Activated CD4-positive, alpha-beta T cell treated with anti-CD3 and anti-CD28 coated beads, Interleukin-2, amount 10 ng/mL, durations not matched to agents 7 days and 5 days (primary cell): ENCODE measurements at regions not wholly inside any gene's neighbourhood (a gene's known extent, or its start where the extent isn't known, plus 50 kb on each side); places are given as distances from the start of the nearest gene placed in this dataset.

Source experiments
- CTCF ChIA-PET: fragments of 350-600 bp; sonication (Branson Sonifier 250); formaldehyde crosslinking; loops from one replicate; lab custom pipeline; 2021; ENCODE audit warnings: antibody characterized with exemption; lab: Charles Lee
- POLR2A ChIA-PET: fragments of 350-600 bp; sonication (Branson Sonifier 250); formaldehyde crosslinking; loops from one replicate; lab custom pipeline; 2021; ENCODE audit warnings: antibody characterized with exemption; lab: Charles Lee
- DNase-seq: peaks from one replicate; pipeline ENCODE4 v3.0.0-alpha.2; 2020
- H3K27ac Mint-ChIP-seq: one replicate; pipeline ENCODE4 v1.8.0; 2021; ENCODE audit warnings: mild to moderate bottlenecking, moderate library complexity, mixed read lengths
- H3K27me3 Mint-ChIP-seq: one replicate; pipeline ENCODE4 v1.8.0; 2021; ENCODE audit warnings: mixed read lengths
- H3K36me3 Mint-ChIP-seq: one replicate; pipeline ENCODE4 v1.8.0; 2021; ENCODE audit warnings: low read depth, mixed read lengths
- H3K4me1 Mint-ChIP-seq: one replicate; pipeline ENCODE4 v1.8.0; 2021; ENCODE audit warnings: mixed read lengths
- H3K4me3 Mint-ChIP-seq: one replicate; pipeline ENCODE4 v1.8.0; 2021; ENCODE audit warnings: mild to moderate bottlenecking, moderate library complexity, mixed read lengths
- H3K9me3 Mint-ChIP-seq: one replicate; pipeline ENCODE4 v1.8.0; 2021; ENCODE audit warnings: mixed read lengths

GRCh38 chr15:93415576-93415975 is 326.6 kb upstream of the RGMA start:
- CTCF ChIA-PET = no interaction called here
- Mint-ChIP-seq H3K9me3 (no peaks in the 10 kb centered on the region), H3K36me3 (no peaks in the 10 kb centered on the region), H3K27ac (no peak overlapping the region), H3K4me3 (no peak overlapping the region), H3K27me3 (peaks cover 3% of the 10 kb centered on the region), H3K4me1 (no peaks in the 10 kb centered on the region)
- POLR2A ChIA-PET = no interaction called here
- no peak for DNase-seq

DNA sequence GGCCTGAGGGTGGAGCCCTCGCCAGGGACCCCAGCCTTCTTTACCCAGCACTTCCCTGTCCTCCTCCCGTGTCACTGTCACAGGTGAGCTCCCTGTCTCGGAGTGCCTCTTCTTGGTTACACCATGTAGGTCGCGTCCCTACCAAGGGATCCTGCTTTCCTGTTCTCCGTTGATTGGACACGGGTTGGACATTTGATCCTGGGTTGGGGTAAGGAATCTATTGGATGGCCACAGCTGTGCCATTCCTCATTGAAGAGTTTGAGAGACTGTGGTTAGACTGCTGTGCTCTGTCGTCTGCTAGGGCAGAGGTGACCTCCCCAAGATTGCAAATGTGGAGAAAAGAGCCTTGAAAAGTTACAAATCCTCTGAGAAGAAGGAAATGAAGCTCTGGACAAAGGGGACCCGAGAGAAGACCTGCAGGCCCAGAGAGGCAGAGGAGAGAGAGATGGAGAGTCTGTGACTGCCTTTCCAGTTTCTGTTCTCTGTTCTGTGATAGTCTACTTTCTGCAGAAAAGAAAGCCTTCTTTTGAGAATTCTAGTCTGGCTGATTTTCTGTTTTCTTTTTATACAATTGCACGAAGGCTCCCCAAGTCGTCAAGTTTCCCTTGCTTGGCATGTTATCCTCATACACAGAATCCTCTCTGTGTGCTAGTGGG is 325.7 kb upstream of the RGMA start:
- H3K27ac Mint-ChIP-seq = no peak overlapping the region
- H3K4me1 Mint-ChIP-seq = no peaks in the 10 kb centered on the region
- H3K36me3 Mint-ChIP-seq = no peaks in the 10 kb centered on the region
- no peak for DNase-seq
- ChIA-PET CTCF (no interaction called here), POLR2A (no interaction called here)
- H3K4me3 Mint-ChIP-seq = no peak overlapping the region
- H3K27me3 Mint-ChIP-seq = peaks cover 3% of the 10 kb centered on the region
- no peaks in the 10 kb centered on the region for H3K9me3 Mint-ChIP-seq

GRCh38 chr15:93413745-93414144 is 324.7 kb upstream of the RGMA start:
- Mint-ChIP-seq H3K27me3 (no peaks in the 10 kb centered on the region), H3K36me3 (no peaks in the 10 kb centered on the region), H3K27ac (no peak overlapping the region), H3K4me3 (no peak overlapping the region), H3K4me1 (no peaks in the 10 kb centered on the region), H3K9me3 (no peaks in the 10 kb centered on the region)
- DNase-seq = no peak
- CTCF ChIA-PET = no interaction called here
- POLR2A ChIA-PET = no interaction called here

DNA sequence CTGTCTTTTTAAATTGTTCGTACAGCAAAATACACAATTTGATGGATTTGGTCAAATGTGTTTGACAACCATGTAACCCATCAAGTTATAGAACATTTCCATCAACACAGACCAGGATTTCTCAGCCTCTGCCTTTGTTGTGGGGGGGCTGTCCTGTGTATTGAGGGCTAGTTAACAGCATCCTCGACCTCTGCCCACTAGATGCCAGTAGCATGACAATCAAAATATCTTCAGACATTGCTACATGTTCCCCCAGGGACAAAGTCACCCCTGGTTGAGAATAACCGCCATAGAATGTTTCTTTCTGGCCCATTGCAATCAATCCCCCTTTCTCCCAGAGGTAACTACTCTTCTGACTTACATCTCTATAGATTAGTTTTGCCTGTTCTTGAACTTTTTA is 310.1 kb upstream of the RGMA start:
- Mint-ChIP-seq H3K9me3 (peaks cover 2% of the 10 kb centered on the region), H3K4me1 (no peaks in the 10 kb centered on the region), H3K36me3 (no peaks in the 10 kb centered on the region), H3K27me3 (peaks cover 2% of the 10 kb centered on the region), H3K27ac (no peak overlapping the region), H3K4me3 (no peak overlapping the region)
- POLR2A ChIA-PET = no interaction called here
- CTCF ChIA-PET = no interaction called here
- DNase-seq = no peak

DNA sequence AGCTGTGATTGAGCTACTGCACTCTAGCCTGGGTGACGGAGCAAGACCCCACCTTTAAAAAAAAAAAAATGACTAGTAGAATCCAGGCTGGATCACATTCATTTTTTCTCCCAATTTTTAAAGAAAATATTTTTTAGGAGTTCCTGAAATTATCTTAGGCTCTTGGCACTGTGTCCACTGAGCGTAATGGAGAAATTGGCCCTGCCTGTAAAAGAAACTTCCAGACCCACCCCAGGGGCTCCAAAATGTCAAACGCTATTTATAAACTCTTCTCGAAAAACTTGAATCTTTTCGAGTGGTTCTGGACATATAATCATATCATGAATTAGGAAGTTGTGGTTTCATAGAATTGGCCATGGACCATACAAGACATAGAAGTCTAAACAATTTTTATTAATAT is 300.2 kb upstream of the RGMA start:
- no peak for DNase-seq
- Mint-ChIP-seq H3K27ac (no peak overlapping the region), H3K36me3 (no peaks in the 10 kb centered on the region), H3K4me3 (no peak overlapping the region), H3K4me1 (no peaks in the 10 kb centered on the region), H3K9me3 (no peaks in the 10 kb centered on the region), H3K27me3 (no peaks in the 10 kb centered on the region)
- ChIA-PET POLR2A (no interaction called here), CTCF (no interaction called here)

DNA sequence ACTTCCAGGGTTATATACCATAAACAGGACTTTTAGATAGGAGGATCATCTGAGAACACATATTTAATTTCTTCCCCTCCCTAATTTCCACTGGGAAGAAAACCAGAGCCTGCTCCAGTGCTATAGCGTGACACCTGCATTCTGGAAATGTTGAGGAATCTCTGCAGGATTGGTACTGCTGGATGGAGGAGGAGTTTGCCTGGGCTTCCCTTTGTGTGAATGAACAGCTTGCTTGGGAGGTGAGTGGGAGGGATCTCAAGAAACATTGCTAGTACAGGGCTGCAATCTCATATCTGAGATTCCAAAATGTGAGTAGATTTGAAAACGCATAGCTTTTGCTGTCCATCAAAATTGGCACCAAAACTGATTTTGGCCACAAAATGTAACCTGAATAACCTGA is 295.9 kb upstream of the RGMA start:
- H3K27ac Mint-ChIP-seq = no peak overlapping the region
- no peaks in the 10 kb centered on the region for H3K4me1 Mint-ChIP-seq
- no peak for DNase-seq
- POLR2A ChIA-PET = no interaction called here
- H3K36me3 Mint-ChIP-seq = no peaks in the 10 kb centered on the region
- H3K4me3 Mint-ChIP-seq = no peak overlapping the region
- CTCF ChIA-PET = interaction anchor here (0.7 kb wide), 1 partner anchor 63 kb away, joined by 3 read pairs; no protein-coding TSS in a partner anchor
- no peaks in the 10 kb centered on the region for H3K9me3 Mint-ChIP-seq
- no peaks in the 10 kb centered on the region for H3K27me3 Mint-ChIP-seq

DNA sequence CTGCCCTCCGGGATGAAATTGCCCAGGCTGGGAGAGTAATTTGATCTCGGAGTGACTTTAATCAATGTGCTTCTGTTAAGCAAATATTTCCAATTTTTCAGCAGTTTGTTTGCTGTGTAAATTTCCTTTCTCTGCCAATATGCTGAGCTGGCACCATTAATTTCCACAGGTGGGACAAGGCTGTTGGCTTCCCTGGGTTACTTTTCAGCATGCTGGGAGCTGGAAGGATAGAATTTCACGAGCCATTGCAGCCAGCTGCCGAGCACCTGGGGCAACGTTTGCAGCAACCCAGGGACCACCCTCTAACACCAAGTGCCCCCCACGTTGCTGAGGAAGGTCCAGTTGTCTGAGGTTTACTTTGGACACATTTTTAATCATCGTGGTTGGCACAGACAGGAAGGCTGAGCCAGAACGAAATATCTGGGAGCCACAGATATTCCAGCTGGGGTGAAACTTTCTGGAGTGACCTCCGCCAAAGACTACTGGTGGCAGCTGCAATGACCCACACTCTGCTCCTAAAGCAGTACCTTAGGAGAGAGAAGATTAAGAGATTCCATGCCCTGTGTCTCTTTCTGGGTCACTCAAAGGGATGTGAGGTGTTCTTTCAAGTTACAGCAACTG is 293.3 kb upstream of the RGMA start:
- no peak overlapping the region for H3K27ac Mint-ChIP-seq
- CTCF ChIA-PET = no interaction called here

DNA sequence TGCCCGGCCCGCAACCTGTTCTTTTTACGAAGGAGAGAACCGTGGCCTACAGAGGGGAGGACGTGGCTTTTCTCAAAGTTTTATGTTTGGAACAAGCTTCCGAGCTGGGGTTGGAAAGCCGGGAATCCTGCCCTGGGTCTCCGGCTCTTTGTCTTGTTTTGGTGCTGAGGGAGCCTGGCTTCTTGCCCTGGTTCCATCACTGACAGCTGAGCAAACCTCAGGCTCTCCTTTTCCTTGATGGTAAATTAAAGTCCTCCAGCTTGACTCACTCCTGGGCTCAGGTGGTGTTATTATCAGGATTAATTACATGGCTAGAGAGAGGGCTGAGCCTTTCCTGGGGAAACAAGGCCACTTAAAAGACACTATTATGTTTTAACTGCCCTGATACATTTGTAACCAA is 289.5 kb upstream of the RGMA start:
- H3K9me3 Mint-ChIP-seq = no peaks in the 10 kb centered on the region
- no peak for DNase-seq
- POLR2A ChIA-PET = no interaction called here
- H3K36me3 Mint-ChIP-seq = no peaks in the 10 kb centered on the region
- H3K4me3 Mint-ChIP-seq = no peak overlapping the region
- H3K4me1 Mint-ChIP-seq = no peaks in the 10 kb centered on the region
- H3K27me3 Mint-ChIP-seq = no peaks in the 10 kb centered on the region
- H3K27ac Mint-ChIP-seq = no peak overlapping the region
- CTCF ChIA-PET = no interaction called here

More for the DNA sequence above, 293.3 kb upstream of the RGMA start:
- Mint-ChIP-seq H3K27me3 (no peaks in the 10 kb centered on the region), H3K36me3 (no peaks in the 10 kb centered on the region), H3K4me1 (no peaks in the 10 kb centered on the region), H3K4me3 (no peak overlapping the region), H3K9me3 (no peaks in the 10 kb centered on the region)
- DNase-seq = no peak
- POLR2A ChIA-PET = no interaction called here

- no peak overlapping the region for H3K27ac Mint-ChIP-seq
- no peak overlapping the region for H3K4me3 Mint-ChIP-seq
- H3K4me1 Mint-ChIP-seq = no peaks in the 10 kb centered on the region
- H3K36me3 Mint-ChIP-seq = no peaks in the 10 kb centered on the region
- no peak for DNase-seq
- H3K9me3 Mint-ChIP-seq = no peaks in the 10 kb centered on the region
- H3K27me3 Mint-ChIP-seq = no peaks in the 10 kb centered on the region
- POLR2A ChIA-PET = no interaction called here
- CTCF ChIA-PET = no interaction called here
These were observed 283.8 kb upstream of the RGMA start for GRCh38 chr15:93372865-93373223.

DNA sequence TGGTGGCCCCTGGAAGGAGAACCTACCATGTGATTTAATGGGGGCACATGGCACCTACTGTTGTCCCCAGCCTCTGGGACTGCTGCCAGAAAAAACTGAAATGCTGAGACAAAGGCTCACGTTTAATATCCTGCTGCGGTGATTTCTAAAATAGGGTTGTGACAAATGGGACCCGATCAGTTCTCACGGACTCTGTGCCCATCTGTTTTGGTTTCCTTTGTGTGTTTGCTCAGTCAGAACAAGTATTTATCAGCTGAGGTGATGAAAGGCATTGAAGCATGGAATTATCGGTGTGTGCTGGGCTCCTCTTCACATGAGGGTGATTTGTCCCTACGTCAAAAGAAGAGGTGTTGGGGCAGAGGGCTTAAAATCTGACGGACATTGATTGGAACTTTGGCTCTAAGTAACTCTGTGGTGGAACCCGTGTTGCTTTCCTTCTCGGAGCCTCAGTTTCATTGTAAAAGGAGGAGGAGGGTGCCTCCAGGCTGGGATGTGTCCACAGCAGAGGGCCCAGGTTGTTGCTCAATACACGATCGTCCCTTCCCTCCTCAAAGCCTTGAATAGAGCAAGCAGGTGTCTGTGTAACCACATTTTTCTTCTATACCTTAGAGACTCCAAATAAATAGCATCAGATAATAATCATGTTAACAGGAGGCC is 283.3 kb upstream of the RGMA start:
- H3K36me3 Mint-ChIP-seq = no peaks in the 10 kb centered on the region
- H3K9me3 Mint-ChIP-seq = no peaks in the 10 kb centered on the region
- H3K27me3 Mint-ChIP-seq = no peaks in the 10 kb centered on the region
- no peak overlapping the region for H3K27ac Mint-ChIP-seq
- H3K4me3 Mint-ChIP-seq = no peak overlapping the region
- CTCF ChIA-PET = no interaction called here
- DNase-seq = no peak
- no peaks in the 10 kb centered on the region for H3K4me1 Mint-ChIP-seq
- POLR2A ChIA-PET = no interaction called here

- H3K4me3 Mint-ChIP-seq = no peak overlapping the region
- POLR2A ChIA-PET = no interaction called here
- no peaks in the 10 kb centered on the region for H3K9me3 Mint-ChIP-seq
- CTCF ChIA-PET = interaction anchor here (0.7 kb wide), 1 partner anchor 418 kb away, joined by 3 read pairs; no protein-coding TSS in a partner anchor
- H3K27ac Mint-ChIP-seq = no peak overlapping the region
- no peaks in the 10 kb centered on the region for H3K27me3 Mint-ChIP-seq
- no peaks in the 10 kb centered on the region for H3K4me1 Mint-ChIP-seq
- no peak for DNase-seq
- H3K36me3 Mint-ChIP-seq = no peaks in the 10 kb centered on the region
These were observed 277.5 kb upstream of the RGMA start for GRCh38 chr15:93366387-93367100.

- POLR2A ChIA-PET = no interaction called here
- no peaks in the 10 kb centered on the region for H3K4me1 Mint-ChIP-seq
- H3K27ac Mint-ChIP-seq = no peak overlapping the region
- DNase-seq = no peak
- no peak overlapping the region for H3K4me3 Mint-ChIP-seq
- CTCF ChIA-PET = interaction anchor here (0.6 kb wide), 1 partner anchor 260 kb away, joined by 3 read pairs; no protein-coding TSS in a partner anchor
- no peaks in the 10 kb centered on the region for H3K9me3 Mint-ChIP-seq
- H3K27me3 Mint-ChIP-seq = no peaks in the 10 kb centered on the region
- H3K36me3 Mint-ChIP-seq = no peaks in the 10 kb centered on the region
These were observed 273.8 kb upstream of the RGMA start for GRCh38 chr15:93362821-93363220.

GRCh38 chr15:93362203-93362602 is 273.2 kb upstream of the RGMA start:
- H3K36me3 Mint-ChIP-seq = no peaks in the 10 kb centered on the region
- no peaks in the 10 kb centered on the region for H3K27me3 Mint-ChIP-seq
- no peak overlapping the region for H3K4me3 Mint-ChIP-seq
- no peaks in the 10 kb centered on the region for H3K9me3 Mint-ChIP-seq
- ChIA-PET POLR2A (no interaction called here), CTCF (interaction anchor here (0.6 kb wide), 1 partner anchor 260 kb away, joined by 3 read pairs; no protein-coding TSS in a partner anchor)
- H3K27ac Mint-ChIP-seq = no peak overlapping the region
- no peaks in the 10 kb centered on the region for H3K4me1 Mint-ChIP-seq
- DNase-seq = no peak
